SK-N-SH (cell line): ENCODE measurements at regions not wholly inside any gene's neighbourhood (a gene's known extent, or its start where the extent isn't known, plus 50 kb on each side); places are given as distances from the start of the nearest gene placed in this dataset.

ENCODE experiments used
- CTCF ChIP-seq: fragments of 200-600 bp; sonication (generic); IDR thresholded peaks from 2 replicates; pipeline ENCODE4 v1.6.1; 2017; ENCODE audit warnings: antibody characterized with exemption, mild to moderate bottlenecking, moderate library complexity
- ELF1 ChIP-seq: IDR thresholded peaks from 2 replicates; pipeline ENCODE4 v1.4.0; 2012
- FOXJ3 ChIP-seq: sonication (generic); formaldehyde crosslinking; IDR thresholded peaks from 2 replicates; pipeline ENCODE4 v1.5.1; 2020; ENCODE audit warnings: mild to moderate bottlenecking, missing genetic modification reagents
- MAX ChIP-seq: IDR thresholded peaks from 2 replicates; pipeline ENCODE4 v1.4.0; 2012; ENCODE audit warnings: low read depth
- NFIC ChIP-seq: IDR thresholded peaks from 2 replicates; pipeline ENCODE4 v1.4.0; 2012; ENCODE audit warnings: borderline replicate concordance
- PBX3 ChIP-seq: IDR thresholded peaks from 2 replicates; pipeline ENCODE4; 2012
- POLR2AphosphoS5 ChIP-seq: IDR thresholded peaks from 2 replicates; pipeline ENCODE4 v1.6.1; 2012; ENCODE audit warnings: low read depth, low read length
- RAD21 ChIP-seq: IDR thresholded peaks from 2 replicates; pipeline ENCODE4 v1.6.1; 2012; ENCODE audit warnings: mild to moderate bottlenecking, low read length
- REST ChIP-seq: IDR thresholded peaks from 2 replicates; pipeline ENCODE4 v1.6.1; 2012; ENCODE audit warnings: mild to moderate bottlenecking, low read depth, low read length, moderate library complexity
- SIN3A ChIP-seq: IDR thresholded peaks from 2 replicates; pipeline ENCODE4 v1.6.1; 2012; ENCODE audit warnings: low read depth, mild to moderate bottlenecking, low read length, moderate library complexity, borderline replicate concordance
- TAF1 ChIP-seq: IDR thresholded peaks from 2 replicates; pipeline ENCODE4 v1.6.1; 2012; ENCODE audit warnings: low read depth, mild to moderate bottlenecking, low read length, moderate library complexity, borderline replicate concordance

- TF ChIP-seq PBX3 (no peak), TAF1 (no peak), CTCF (no peak), SIN3A (no peak), ELF1 (no peak), POLR2AphosphoS5 (no peak), RAD21 (no peak), REST (no peak), NFIC (no peak), FOXJ3 (CRISPR knock-in tag) (no peak), MAX (no peak)
Observed at GRCh38 chr3:34868935-34869334, 770.4 kb upstream of the ARPP21 start.
